PC-3 (cell line): ENCODE measurements at regions not wholly inside any gene's neighbourhood (a gene's known extent, or its start where the extent isn't known, plus 50 kb on each side); places are given as distances from the start of the nearest gene placed in this dataset.

Experiments used
- EZH2 ChIP-seq: fragments of 300-600 bp; sonication (generic); IDR thresholded peaks from one replicate; pipeline ENCODE4 v1.6.1; 2017; ENCODE audit warnings: antibody characterized with exemption, mild to moderate bottlenecking, low read length; ENCODE audit not compliant: unreplicated experiment
- TF ChIP-seq, protein P1 (sequence below): fragments of 300-600 bp; sonication (generic); conservative IDR thresholded peaks from 2 replicates; pipeline ENCODE4 v1.5.1; 2017; ENCODE audit warnings: antibody characterized with exemption, low read depth, mild to moderate bottlenecking, low read length

- TF ChIP-seq, protein P1, sequence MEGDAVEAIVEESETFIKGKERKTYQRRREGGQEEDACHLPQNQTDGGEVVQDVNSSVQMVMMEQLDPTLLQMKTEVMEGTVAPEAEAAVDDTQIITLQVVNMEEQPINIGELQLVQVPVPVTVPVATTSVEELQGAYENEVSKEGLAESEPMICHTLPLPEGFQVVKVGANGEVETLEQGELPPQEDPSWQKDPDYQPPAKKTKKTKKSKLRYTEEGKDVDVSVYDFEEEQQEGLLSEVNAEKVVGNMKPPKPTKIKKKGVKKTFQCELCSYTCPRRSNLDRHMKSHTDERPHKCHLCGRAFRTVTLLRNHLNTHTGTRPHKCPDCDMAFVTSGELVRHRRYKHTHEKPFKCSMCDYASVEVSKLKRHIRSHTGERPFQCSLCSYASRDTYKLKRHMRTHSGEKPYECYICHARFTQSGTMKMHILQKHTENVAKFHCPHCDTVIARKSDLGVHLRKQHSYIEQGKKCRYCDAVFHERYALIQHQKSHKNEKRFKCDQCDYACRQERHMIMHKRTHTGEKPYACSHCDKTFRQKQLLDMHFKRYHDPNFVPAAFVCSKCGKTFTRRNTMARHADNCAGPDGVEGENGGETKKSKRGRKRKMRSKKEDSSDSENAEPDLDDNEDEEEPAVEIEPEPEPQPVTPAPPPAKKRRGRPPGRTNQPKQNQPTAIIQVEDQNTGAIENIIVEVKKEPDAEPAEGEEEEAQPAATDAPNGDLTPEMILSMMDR: no peak
- TF ChIP-seq EZH2: no peak
Measured at GRCh38 chr18:27595113-27595838, 410.2 kb upstream of the CHST9 start.
